GM23338 (cell line): ENCODE measurements at regions not wholly inside any gene's neighbourhood (a gene's known extent, or its start where the extent isn't known, plus 50 kb on each side); places are given as distances from the start of the nearest gene placed in this dataset.

ENCODE experiments used
- ATAC-seq: fragments of 200-7000 bp; cut with Tn5 transposase; 3 replicates; pipeline ENCODE4 v1.9.1; 2020
- DNase-seq: peaks from one replicate; pipeline ENCODE4 v3.0.0-alpha.2; 2015; ENCODE audit warnings: low spot score
- H2AFZ ChIP-seq: fragments of 200-600 bp; sonication (generic); 2 replicates; pipeline ENCODE4 v1.8.0; 2016; ENCODE audit warnings: antibody characterized with exemption, mild to moderate bottlenecking, moderate library complexity
- H3F3A ChIP-seq: fragments of 200-600 bp; sonication (generic); replicated peaks from 2 replicates; pipeline ENCODE4 v1.8.0; 2017; ENCODE audit warnings: antibody characterized with exemption, mixed run types, low read depth
- H3K27ac ChIP-seq: fragments of 200-600 bp; sonication (generic); 2 replicates; pipeline ENCODE4 v1.6.1; 2016; ENCODE audit warnings: low read depth
- H3K27me3 ChIP-seq: fragments of 200-600 bp; sonication (generic); 2 replicates; pipeline ENCODE4 v1.8.0; 2016; ENCODE audit warnings: mild to moderate bottlenecking, mixed run types, moderate library complexity; ENCODE audit not compliant: insufficient read depth
- H3K36me3 ChIP-seq: fragments of 200-600 bp; sonication (generic); 2 replicates; pipeline ENCODE4 v1.8.0; 2016; ENCODE audit warnings: mild to moderate bottlenecking; ENCODE audit not compliant: insufficient read depth
- H3K4me1 ChIP-seq: fragments of 200-600 bp; sonication (generic); 2 replicates; pipeline ENCODE4 v1.8.0; 2016; ENCODE audit warnings: mild to moderate bottlenecking, moderate library complexity; ENCODE audit not compliant: insufficient read depth
- H3K4me2 ChIP-seq: fragments of 200-600 bp; sonication (generic); 2 replicates; pipeline ENCODE4 v1.7.1; 2017; ENCODE audit warnings: mixed run types
- H3K4me3 ChIP-seq: fragments of 200-600 bp; sonication (generic); 2 replicates; pipeline ENCODE4 v1.6.1; 2016; ENCODE audit warnings: mixed run types
- H3K79me2 ChIP-seq: fragments of 200-600 bp; sonication (generic); replicated peaks from 2 replicates; pipeline ENCODE4 v1.8.0; 2017; ENCODE audit warnings: mild to moderate bottlenecking; ENCODE audit not compliant: insufficient read depth
- H3K9me2 ChIP-seq: fragments of 200-600 bp; sonication (generic); 2 replicates; pipeline ENCODE4 v1.8.0; 2017; ENCODE audit not compliant: insufficient read depth
- H4K20me1 ChIP-seq: fragments of 200-600 bp; sonication (generic); replicated peaks from 2 replicates; pipeline ENCODE4 v1.8.0; 2017; ENCODE audit warnings: mild to moderate bottlenecking; ENCODE audit not compliant: insufficient read depth
- H3K27ac Mint-ChIP-seq: 2 replicates; pipeline ENCODE4 v1.8.0; 2020; ENCODE audit warnings: inconsistent platforms, mild to moderate bottlenecking, moderate library complexity, mixed read lengths
- H3K27me3 Mint-ChIP-seq: 3 replicates; pipeline ENCODE4 v1.8.0; 2022; ENCODE audit warnings: low read depth, mild to moderate bottlenecking, moderate library complexity, mixed read lengths, inconsistent platforms; ENCODE audit not compliant: insufficient read depth, poor library complexity
- H3K36me3 Mint-ChIP-seq: 3 replicates; pipeline ENCODE4 v1.8.0; 2021; ENCODE audit warnings: low read depth, mild to moderate bottlenecking, inconsistent platforms, moderate library complexity, mixed read lengths
- H3K4me1 Mint-ChIP-seq: 3 replicates; pipeline ENCODE4 v1.8.0; 2020; ENCODE audit warnings: mild to moderate bottlenecking, inconsistent platforms, mixed read lengths
- H3K4me3 Mint-ChIP-seq: 3 replicates; pipeline ENCODE4 v1.8.0; 2021; ENCODE audit warnings: moderate library complexity, mild to moderate bottlenecking, inconsistent platforms, mixed read lengths
- H3K9me3 Mint-ChIP-seq: 3 replicates; pipeline ENCODE4 v1.8.0; 2020; ENCODE audit warnings: moderate library complexity, mild to moderate bottlenecking, inconsistent platforms, mixed read lengths
- CREB1 ChIP-seq: fragments of 250-450 bp; sonication (Bioruptor Pico); IDR thresholded peaks from 2 replicates; pipeline ENCODE4 v1.5.0; 2020; ENCODE audit warnings: low read depth, mild to moderate bottlenecking, moderate library complexity
- EZH2 ChIP-seq: fragments of 200-600 bp; sonication (generic); IDR thresholded peaks from one replicate; pipeline ENCODE4 v1.8.0; 2017; ENCODE audit warnings: antibody characterized with exemption, mild to moderate bottlenecking, low read depth; ENCODE audit not compliant: unreplicated experiment
- EZH2phosphoT487 ChIP-seq: fragments of 200-600 bp; sonication (generic); IDR thresholded peaks from one replicate; pipeline ENCODE4 v1.8.1; 2018; ENCODE audit warnings: antibody characterized with exemption; ENCODE audit not compliant: unreplicated experiment
- JUNB ChIP-seq: IDR thresholded peaks from one replicate; pipeline ENCODE4 v1.6.1; 2016; ENCODE audit warnings: antibody characterized with exemption; ENCODE audit not compliant: unreplicated experiment
- NANOG ChIP-seq: IDR thresholded peaks from 2 replicates; pipeline ENCODE4 v1.6.1; 2016; ENCODE audit warnings: antibody characterized with exemption, borderline replicate concordance
- POLR2AphosphoS5 ChIP-seq: IDR thresholded peaks from 2 replicates; pipeline ENCODE4 v1.6.1; 2016; ENCODE audit warnings: antibody characterized with exemption, low read depth
- STAT1 ChIP-seq: IDR thresholded peaks from one replicate; pipeline ENCODE4 v1.6.1; 2016; ENCODE audit warnings: antibody characterized with exemption; ENCODE audit not compliant: unreplicated experiment
- ZNF114 ChIP-seq: fragments of 250-450 bp; sonication (Bioruptor Pico); IDR thresholded peaks from 2 replicates; pipeline ENCODE4 v1.5.0; 2020; ENCODE audit warnings: mild to moderate bottlenecking, moderate library complexity
- ZNF331 ChIP-seq: fragments of 250-450 bp; sonication (Bioruptor Pico); IDR thresholded peaks from 2 replicates; pipeline ENCODE4 v1.5.0; 2020; ENCODE audit warnings: low read depth, mild to moderate bottlenecking, moderate library complexity
- TF ChIP-seq, protein P1 (sequence below): IDR thresholded peaks from 2 replicates; pipeline ENCODE4 v1.6.1; 2016; ENCODE audit warnings: antibody characterized with exemption
- TF ChIP-seq, protein P2 (sequence below), 2 experiments: fragments of 200-600 bp in 1 of 2; sonication (generic) in 1 of 2; conservative IDR thresholded peaks; 2 replicates each; pipeline versions ENCODE4 v1.5.1 to v1.6.1; 2016 to 2017; ENCODE audit warnings: antibody characterized with exemption in 2 of 2, low read depth in 2 of 2, mild to moderate bottlenecking in 2 of 2, moderate library complexity in 1 of 2
- TF ChIP-seq, protein P3 (sequence below): IDR thresholded peaks from one replicate; pipeline ENCODE4 v1.6.1; 2018; ENCODE audit warnings: antibody characterized with exemption; ENCODE audit not compliant: unreplicated experiment
- TF ChIP-seq, protein P4 (sequence below): fragments of 250-450 bp; sonication (Bioruptor Pico); IDR thresholded peaks from 2 replicates; pipeline ENCODE4 v1.5.0; 2020; ENCODE audit warnings: mild to moderate bottlenecking, moderate library complexity

DNA sequence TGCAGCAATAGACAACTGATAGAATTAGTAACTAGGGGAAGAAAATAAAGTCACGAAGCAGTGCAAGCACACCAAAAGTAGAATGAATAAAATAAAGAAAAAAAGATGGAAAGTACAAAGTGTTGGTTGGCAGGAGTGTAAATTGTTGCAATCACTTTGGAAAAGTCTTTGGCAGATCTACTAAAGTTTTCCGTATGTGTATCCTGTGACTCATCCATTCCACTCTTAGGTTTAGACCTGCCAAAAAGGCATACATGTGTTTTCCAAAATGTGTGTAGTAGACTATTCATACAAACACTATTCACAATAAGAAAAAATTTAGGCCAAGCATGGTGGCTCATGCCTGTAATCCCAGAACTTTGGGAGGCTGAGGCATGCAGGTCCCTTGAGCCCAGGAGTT is 282.1 kb upstream of the FSIP2 start:
- Histone ChIP-seq H3K79me2 (no peaks in the 10 kb centered on the region), H3K4me2 (no peak overlapping the region), H3K27me3 (no peaks in the 10 kb centered on the region), H2AFZ (no peak overlapping the region), H3K9me2 (no peaks in the 10 kb centered on the region), H4K20me1 (no peaks in the 10 kb centered on the region), H3K4me3 (no peak overlapping the region), H3K27ac (no peak overlapping the region), H3K4me1 (no peaks in the 10 kb centered on the region), H3K36me3 (no peaks in the 10 kb centered on the region; the same call in 1 of the 2 replicates), H3F3A (no peaks in the 10 kb centered on the region)
- ATAC-seq: no peak
- TF ChIP-seq ZNF114 (CRISPR knock-in tag): no peak
- TF ChIP-seq, protein P1, sequence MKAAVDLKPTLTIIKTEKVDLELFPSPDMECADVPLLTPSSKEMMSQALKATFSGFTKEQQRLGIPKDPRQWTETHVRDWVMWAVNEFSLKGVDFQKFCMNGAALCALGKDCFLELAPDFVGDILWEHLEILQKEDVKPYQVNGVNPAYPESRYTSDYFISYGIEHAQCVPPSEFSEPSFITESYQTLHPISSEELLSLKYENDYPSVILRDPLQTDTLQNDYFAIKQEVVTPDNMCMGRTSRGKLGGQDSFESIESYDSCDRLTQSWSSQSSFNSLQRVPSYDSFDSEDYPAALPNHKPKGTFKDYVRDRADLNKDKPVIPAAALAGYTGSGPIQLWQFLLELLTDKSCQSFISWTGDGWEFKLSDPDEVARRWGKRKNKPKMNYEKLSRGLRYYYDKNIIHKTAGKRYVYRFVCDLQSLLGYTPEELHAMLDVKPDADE: no peak
- no peak for TF ChIP-seq POLR2AphosphoS5
- no peak for TF ChIP-seq EZH2
- TF ChIP-seq, protein P2, sequence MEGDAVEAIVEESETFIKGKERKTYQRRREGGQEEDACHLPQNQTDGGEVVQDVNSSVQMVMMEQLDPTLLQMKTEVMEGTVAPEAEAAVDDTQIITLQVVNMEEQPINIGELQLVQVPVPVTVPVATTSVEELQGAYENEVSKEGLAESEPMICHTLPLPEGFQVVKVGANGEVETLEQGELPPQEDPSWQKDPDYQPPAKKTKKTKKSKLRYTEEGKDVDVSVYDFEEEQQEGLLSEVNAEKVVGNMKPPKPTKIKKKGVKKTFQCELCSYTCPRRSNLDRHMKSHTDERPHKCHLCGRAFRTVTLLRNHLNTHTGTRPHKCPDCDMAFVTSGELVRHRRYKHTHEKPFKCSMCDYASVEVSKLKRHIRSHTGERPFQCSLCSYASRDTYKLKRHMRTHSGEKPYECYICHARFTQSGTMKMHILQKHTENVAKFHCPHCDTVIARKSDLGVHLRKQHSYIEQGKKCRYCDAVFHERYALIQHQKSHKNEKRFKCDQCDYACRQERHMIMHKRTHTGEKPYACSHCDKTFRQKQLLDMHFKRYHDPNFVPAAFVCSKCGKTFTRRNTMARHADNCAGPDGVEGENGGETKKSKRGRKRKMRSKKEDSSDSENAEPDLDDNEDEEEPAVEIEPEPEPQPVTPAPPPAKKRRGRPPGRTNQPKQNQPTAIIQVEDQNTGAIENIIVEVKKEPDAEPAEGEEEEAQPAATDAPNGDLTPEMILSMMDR (conservative IDR thresholded peaks at IDR 0.05; ENCODE audit: low read depth in 2 of 2): no peak
- TF ChIP-seq, protein P3, sequence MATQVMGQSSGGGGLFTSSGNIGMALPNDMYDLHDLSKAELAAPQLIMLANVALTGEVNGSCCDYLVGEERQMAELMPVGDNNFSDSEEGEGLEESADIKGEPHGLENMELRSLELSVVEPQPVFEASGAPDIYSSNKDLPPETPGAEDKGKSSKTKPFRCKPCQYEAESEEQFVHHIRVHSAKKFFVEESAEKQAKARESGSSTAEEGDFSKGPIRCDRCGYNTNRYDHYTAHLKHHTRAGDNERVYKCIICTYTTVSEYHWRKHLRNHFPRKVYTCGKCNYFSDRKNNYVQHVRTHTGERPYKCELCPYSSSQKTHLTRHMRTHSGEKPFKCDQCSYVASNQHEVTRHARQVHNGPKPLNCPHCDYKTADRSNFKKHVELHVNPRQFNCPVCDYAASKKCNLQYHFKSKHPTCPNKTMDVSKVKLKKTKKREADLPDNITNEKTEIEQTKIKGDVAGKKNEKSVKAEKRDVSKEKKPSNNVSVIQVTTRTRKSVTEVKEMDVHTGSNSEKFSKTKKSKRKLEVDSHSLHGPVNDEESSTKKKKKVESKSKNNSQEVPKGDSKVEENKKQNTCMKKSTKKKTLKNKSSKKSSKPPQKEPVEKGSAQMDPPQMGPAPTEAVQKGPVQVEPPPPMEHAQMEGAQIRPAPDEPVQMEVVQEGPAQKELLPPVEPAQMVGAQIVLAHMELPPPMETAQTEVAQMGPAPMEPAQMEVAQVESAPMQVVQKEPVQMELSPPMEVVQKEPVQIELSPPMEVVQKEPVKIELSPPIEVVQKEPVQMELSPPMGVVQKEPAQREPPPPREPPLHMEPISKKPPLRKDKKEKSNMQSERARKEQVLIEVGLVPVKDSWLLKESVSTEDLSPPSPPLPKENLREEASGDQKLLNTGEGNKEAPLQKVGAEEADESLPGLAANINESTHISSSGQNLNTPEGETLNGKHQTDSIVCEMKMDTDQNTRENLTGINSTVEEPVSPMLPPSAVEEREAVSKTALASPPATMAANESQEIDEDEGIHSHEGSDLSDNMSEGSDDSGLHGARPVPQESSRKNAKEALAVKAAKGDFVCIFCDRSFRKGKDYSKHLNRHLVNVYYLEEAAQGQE: no peak
- TF ChIP-seq, protein P4, sequence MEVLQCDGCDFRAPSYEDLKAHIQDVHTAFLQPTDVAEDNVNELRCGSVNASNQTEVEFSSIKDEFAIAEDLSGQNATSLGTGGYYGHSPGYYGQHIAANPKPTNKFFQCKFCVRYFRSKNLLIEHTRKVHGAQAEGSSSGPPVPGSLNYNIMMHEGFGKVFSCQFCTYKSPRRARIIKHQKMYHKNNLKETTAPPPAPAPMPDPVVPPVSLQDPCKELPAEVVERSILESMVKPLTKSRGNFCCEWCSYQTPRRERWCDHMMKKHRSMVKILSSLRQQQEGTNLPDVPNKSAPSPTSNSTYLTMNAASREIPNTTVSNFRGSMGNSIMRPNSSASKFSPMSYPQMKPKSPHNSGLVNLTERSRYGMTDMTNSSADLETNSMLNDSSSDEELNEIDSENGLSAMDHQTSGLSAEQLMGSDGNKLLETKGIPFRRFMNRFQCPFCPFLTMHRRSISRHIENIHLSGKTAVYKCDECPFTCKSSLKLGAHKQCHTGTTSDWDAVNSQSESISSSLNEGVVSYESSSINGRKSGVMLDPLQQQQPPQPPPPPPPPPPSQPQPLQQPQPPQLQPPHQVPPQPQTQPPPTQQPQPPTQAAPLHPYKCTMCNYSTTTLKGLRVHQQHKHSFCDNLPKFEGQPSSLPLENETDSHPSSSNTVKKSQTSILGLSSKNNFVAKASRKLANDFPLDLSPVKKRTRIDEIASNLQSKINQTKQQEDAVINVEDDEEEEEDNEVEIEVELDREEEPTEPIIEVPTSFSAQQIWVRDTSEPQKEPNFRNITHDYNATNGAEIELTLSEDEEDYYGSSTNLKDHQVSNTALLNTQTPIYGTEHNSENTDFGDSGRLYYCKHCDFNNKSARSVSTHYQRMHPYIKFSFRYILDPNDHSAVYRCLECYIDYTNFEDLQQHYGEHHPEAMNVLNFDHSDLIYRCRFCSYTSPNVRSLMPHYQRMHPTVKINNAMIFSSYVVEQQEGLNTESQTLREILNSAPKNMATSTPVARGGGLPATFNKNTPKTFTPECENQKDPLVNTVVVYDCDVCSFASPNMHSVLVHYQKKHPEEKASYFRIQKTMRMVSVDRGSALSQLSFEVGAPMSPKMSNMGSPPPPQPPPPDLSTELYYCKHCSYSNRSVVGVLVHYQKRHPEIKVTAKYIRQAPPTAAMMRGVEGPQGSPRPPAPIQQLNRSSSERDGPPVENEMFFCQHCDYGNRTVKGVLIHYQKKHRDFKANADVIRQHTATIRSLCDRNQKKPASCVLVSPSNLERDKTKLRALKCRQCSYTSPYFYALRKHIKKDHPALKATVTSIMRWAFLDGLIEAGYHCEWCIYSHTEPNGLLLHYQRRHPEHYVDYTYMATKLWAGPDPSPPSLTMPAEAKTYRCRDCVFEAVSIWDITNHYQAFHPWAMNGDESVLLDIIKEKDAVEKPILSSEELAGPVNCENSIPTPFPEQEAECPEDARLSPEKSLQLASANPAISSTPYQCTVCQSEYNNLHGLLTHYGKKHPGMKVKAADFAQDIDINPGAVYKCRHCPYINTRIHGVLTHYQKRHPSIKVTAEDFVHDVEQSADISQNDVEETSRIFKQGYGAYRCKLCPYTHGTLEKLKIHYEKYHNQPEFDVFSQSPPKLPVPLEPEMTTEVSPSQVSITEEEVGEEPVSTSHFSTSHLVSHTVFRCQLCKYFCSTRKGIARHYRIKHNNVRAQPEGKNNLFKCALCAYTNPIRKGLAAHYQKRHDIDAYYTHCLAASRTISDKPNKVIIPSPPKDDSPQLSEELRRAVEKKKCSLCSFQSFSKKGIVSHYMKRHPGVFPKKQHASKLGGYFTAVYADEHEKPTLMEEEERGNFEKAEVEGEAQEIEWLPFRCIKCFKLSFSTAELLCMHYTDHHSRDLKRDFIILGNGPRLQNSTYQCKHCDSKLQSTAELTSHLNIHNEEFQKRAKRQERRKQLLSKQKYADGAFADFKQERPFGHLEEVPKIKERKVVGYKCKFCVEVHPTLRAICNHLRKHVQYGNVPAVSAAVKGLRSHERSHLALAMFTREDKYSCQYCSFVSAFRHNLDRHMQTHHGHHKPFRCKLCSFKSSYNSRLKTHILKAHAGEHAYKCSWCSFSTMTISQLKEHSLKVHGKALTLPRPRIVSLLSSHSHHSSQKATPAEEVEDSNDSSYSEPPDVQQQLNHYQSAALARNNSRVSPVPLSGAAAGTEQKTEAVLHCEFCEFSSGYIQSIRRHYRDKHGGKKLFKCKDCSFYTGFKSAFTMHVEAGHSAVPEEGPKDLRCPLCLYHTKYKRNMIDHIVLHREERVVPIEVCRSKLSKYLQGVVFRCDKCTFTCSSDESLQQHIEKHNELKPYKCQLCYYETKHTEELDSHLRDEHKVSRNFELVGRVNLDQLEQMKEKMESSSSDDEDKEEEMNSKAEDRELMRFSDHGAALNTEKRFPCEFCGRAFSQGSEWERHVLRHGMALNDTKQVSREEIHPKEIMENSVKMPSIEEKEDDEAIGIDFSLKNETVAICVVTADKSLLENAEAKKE (CRISPR knock-in tag): no peak
- no peak for TF ChIP-seq STAT1
- TF ChIP-seq CREB1 (CRISPR knock-in tag): no peak
- no peak for TF ChIP-seq EZH2phosphoT487
- no peak for TF ChIP-seq JUNB
- TF ChIP-seq NANOG: no peak
- no peak for TF ChIP-seq ZNF331
- Mint-ChIP-seq H3K27ac (no peak overlapping the region), H3K27me3 (no peaks in the 10 kb centered on the region), H3K4me3 (no peak overlapping the region), H3K36me3 (peaks cover 26% of the 10 kb centered on the region), H3K4me1 (no peaks in the 10 kb centered on the region), H3K9me3 (peaks cover 7% of the 10 kb centered on the region)
- no peak for DNase-seq
